IPS-20b (cell line): ENCODE measurements at regions not wholly inside any gene's neighbourhood (a gene's known extent, or its start where the extent isn't known, plus 50 kb on each side); places are given as distances from the start of the nearest gene placed in this dataset.
"Not testable (repeated sequence)": the region's sequence is repeated elsewhere in the genome, so short reads cannot be mapped to it uniquely, and the experiment has no call there.

ENCODE experiments used
- H3K27ac ChIP-seq: one replicate; pipeline ENCODE4 v1.5.1; 2013; ENCODE audit warnings: low read length
- H3K27me3 ChIP-seq: 2 replicates; pipeline ENCODE4 v1.6.1; 2013; ENCODE audit warnings: mild to moderate bottlenecking, low read length, inconsistent platforms; ENCODE audit not compliant: insufficient read depth
- H3K36me3 ChIP-seq: 2 replicates; pipeline ENCODE4 v1.6.1; 2013; ENCODE audit warnings: low read depth, mild to moderate bottlenecking, inconsistent platforms, low read length, moderate library complexity; ENCODE audit not compliant: insufficient read depth
- H3K4me1 ChIP-seq: 2 replicates; pipeline ENCODE4 v1.6.1; 2013; ENCODE audit warnings: mild to moderate bottlenecking, control low read depth, inconsistent platforms, low read length, moderate library complexity; ENCODE audit not compliant: insufficient read depth
- H3K4me3 ChIP-seq: 2 replicates; pipeline ENCODE4 v1.5.1; 2013; ENCODE audit warnings: mild to moderate bottlenecking, low read length, inconsistent platforms
- H3K9ac ChIP-seq: 2 replicates; pipeline ENCODE4 v1.6.1; 2013; ENCODE audit warnings: low read depth, mild to moderate bottlenecking, inconsistent platforms, low read length, moderate library complexity
- H3K9me3 ChIP-seq: 2 replicates; pipeline ENCODE4 v1.6.1; 2013; ENCODE audit warnings: mild to moderate bottlenecking, low read depth, low read length, inconsistent platforms; ENCODE audit not compliant: insufficient read depth

DNA sequence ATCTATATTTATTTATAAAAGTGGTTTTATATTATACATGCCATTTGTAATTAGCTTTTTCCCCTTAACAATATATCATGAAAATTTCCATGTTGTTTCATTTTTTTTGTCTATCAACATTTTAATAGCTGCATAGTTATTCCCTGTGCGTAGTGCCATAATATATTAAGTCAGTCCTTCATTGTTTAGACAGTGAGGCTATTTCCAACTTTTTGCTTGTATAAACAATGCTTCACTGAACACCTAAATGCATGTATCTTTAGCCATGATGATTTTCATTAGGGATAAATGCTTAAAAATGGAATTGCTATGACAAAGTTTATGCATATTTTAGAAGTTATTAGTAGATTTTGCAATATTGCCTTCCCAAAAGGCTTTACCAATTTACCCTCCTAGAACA is 80.7 kb upstream of the STC2 start:
- H3K9me3 ChIP-seq, result no peaks in the 10 kb centered on the region
- H3K4me1 ChIP-seq, result no peaks in the 10 kb centered on the region
- no peak overlapping the region; the same call in 1 of the 2 replicates for H3K4me3 ChIP-seq
- no peak overlapping the region for H3K27ac ChIP-seq
- no peaks in the 10 kb centered on the region for H3K27me3 ChIP-seq
- no peaks in the 10 kb centered on the region for H3K36me3 ChIP-seq
- H3K9ac ChIP-seq, result no peak overlapping the region

DNA sequence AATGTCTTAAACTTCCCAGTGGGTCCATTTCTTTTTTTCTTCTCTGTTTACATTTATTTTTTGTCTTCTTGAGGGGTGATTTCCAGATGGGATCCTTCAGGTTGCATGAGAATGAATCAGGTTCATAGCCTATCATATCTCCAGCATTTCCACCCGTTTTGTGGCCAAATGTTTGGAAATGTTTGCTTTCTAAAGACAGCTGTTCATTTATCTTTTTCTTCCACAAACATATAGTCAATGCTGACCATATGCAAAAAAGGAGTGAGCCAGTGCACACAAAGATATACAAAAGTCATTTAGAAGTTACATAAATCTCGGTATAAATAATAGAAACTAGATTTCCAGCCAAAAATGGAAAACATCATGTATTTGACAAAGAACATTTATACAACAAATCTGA is 71.6 kb upstream of the STC2 start:
- no peak overlapping the region for H3K9ac ChIP-seq
- H3K36me3 ChIP-seq, result no peaks in the 10 kb centered on the region
- H3K9me3 ChIP-seq, result peaks cover 4% of the 10 kb centered on the region; the same call in 1 of the 2 replicates
- H3K4me1 ChIP-seq, result no peaks in the 10 kb centered on the region
- no peaks in the 10 kb centered on the region for H3K27me3 ChIP-seq
- H3K27ac ChIP-seq, result no peak overlapping the region
- no peak overlapping the region for H3K4me3 ChIP-seq

DNA sequence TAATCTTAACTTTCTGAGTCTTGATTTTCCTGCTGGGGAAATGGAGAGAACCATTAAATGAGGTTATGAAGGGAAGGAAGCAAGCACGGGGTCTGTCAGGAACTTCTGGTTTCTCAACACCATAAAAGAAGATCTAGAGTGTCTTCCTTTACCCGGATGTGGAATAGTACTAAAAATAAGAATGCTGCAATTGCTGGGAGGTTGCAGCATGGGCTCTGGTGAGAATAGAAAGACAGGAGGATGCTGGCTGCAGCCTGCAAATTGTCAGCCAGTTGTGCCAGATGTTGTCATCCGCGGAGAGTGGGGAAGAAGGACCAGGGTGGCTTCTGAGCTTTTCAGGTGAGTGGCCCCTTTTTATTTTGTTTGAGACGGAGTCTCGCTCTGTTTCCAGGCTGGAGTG is 69.3 kb upstream of the STC2 start:
- no peaks in the 10 kb centered on the region for H3K4me1 ChIP-seq
- H3K27me3 ChIP-seq, result no peaks in the 10 kb centered on the region
- H3K9me3 ChIP-seq, result peaks cover 4% of the 10 kb centered on the region; the same call in 1 of the 2 replicates
- no peak overlapping the region for H3K9ac ChIP-seq
- no peaks in the 10 kb centered on the region for H3K36me3 ChIP-seq
- no peak overlapping the region for H3K27ac ChIP-seq
- no peak overlapping the region for H3K4me3 ChIP-seq

DNA sequence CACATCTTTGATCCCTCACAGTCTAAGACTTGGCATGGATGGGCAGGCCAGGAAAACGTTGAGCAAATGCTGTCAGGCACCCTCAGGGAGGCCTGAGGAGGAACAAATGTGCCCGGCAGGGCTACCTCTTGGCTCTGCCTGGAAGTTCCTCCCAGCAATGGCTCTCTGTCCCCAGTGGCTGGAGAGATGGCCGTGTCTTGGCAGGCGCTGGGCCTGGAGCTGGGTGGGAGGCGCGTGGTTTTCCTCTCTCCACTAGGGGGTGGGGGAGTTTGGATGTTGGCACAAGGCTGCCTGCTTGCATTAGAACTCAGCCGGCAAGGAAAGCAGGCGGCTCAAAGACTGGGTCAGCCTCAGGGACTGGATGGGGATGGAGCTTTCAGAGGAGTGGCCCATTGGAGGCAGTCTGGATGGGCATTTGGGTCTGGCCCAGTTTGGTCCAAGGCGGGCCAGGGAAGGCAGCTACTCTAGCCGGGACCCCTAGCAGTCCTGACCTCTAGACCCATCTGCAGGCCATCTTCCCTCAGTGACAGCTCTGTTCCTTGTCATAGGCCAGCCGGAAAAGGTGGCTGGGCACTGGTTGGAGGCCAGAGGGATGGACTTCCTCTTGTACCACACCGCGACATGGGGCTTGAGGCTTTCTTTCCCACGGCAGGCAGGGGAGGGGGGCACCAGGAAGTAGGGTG is 68.2 kb upstream of the STC2 start:
- no peak overlapping the region for H3K27ac ChIP-seq
- no peaks in the 10 kb centered on the region for H3K27me3 ChIP-seq
- no peak overlapping the region for H3K4me3 ChIP-seq
- no peaks in the 10 kb centered on the region for H3K36me3 ChIP-seq
- H3K9me3 ChIP-seq, result 0 out of 2 replicates have a peak, but pooled peaks cover 4% of the 10 kb centered on the region
- H3K4me1 ChIP-seq, result no peaks in the 10 kb centered on the region
- no peak overlapping the region for H3K9ac ChIP-seq

DNA sequence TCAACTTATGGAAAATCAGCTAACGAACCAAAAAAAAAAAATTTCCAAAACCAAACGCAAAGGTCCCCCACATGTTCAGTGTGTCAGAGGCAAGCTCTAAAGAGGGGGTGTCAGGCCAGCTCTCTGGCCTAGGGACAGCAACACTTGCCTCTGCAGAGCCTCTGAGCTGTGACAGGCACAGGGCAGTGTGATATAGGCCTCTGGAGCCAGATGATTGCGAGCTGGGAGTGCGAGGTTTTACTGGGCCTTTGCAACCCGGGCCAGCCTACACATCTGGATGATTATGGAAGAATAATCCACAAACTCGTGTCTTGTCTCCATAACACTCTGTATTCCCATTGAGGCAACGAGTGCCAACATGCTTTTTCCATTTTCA is 67.7 kb upstream of the STC2 start:
- Histone ChIP-seq H3K27me3 (no peaks in the 10 kb centered on the region), H3K4me3 (no peak overlapping the region), H3K9me3 (0 out of 2 replicates have a peak, but pooled peaks cover 4% of the 10 kb centered on the region), H3K27ac (no peak overlapping the region), H3K36me3 (no peaks in the 10 kb centered on the region), H3K4me1 (no peaks in the 10 kb centered on the region), H3K9ac (no peak overlapping the region)

DNA sequence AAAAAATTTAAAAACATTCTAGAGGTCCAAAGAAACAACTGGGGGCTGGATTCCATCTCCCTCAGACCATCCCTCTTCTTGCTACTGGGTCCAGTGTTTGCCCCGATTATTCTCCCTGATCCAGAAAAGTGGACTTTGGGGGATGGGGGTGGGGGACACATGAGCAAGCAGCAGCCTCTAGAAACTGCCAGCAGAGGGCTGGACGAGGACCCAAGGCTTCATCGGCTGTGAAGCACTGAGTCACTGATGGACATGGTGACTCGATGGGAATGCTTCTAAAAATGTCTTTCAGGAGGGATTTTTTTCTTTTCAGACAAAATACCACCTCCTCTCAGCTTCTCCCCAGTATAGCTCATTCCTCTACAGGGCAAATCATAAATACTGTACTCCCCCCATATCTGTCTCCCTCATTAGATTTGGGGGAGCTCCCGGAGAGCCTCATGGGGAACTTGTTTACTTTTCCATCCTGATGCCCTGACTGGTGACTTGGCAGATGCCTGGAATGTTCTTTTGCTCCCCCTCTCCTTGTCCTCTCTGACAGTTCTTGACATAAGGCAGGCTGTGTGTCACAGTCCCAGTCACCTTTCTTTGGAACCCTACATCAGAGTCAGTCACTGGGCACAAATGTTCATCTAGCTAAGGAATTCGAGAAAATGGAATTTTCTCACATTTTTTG is 67.2 kb upstream of the STC2 start:
- Histone ChIP-seq H3K4me3 (no peak overlapping the region), H3K9ac (no peak overlapping the region), H3K27ac (no peak overlapping the region), H3K4me1 (no peaks in the 10 kb centered on the region), H3K27me3 (no peaks in the 10 kb centered on the region), H3K36me3 (no peaks in the 10 kb centered on the region), H3K9me3 (0 out of 2 replicates have a peak, but pooled peaks cover 4% of the 10 kb centered on the region)

DNA sequence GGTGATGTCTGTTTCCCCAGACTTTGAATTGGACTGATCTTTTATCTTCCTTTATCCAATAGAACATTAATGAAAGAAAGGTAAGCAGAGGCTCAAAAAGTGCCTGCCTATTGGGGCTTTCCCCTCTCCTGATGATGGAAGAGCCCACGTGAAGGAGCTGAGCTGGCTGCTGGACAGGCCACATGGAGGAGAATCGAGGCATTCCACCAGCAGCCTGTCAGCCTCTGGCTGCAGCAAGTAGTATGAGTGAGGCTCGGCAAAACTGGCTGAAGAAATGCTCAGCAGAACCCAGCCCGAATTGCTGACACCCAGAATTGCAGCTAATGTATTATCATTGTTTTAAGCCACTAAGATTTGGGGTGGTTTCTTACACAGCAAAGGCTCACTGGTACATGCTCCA is 66.5 kb upstream of the STC2 start:
- no peaks in the 10 kb centered on the region for H3K27me3 ChIP-seq
- no peaks in the 10 kb centered on the region for H3K4me1 ChIP-seq
- no peaks in the 10 kb centered on the region for H3K36me3 ChIP-seq
- H3K4me3 ChIP-seq, result no peak overlapping the region
- 0 out of 2 replicates have a peak, but pooled peaks cover 4% of the 10 kb centered on the region for H3K9me3 ChIP-seq
- no peak overlapping the region for H3K27ac ChIP-seq
- H3K9ac ChIP-seq, result no peak overlapping the region

DNA sequence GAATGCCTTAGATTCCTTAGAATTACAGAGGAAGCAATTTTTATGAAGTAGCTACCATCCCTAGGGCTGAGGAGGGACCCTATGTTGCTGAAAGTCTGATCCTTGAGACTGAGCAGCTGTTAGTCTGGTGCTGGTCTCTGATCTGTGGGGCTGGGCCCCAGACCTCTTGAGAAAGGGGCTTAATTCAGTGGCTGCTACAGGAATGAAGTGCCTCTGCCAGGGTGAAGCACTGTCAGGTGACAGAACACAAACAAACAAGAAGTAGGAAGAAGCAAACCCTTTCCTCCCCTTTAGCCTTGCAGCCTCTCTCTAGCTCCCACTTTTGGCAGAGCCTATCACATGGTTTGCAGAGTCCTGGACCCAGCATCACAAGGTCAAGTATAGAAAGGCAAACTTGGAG is 64.0 kb upstream of the STC2 start:
- no peak overlapping the region for H3K27ac ChIP-seq
- H3K9ac ChIP-seq, result no peak overlapping the region
- no peaks in the 10 kb centered on the region for H3K4me1 ChIP-seq
- H3K36me3 ChIP-seq, result no peaks in the 10 kb centered on the region
- 0 out of 2 replicates have a peak, but pooled peaks cover 4% of the 10 kb centered on the region for H3K9me3 ChIP-seq
- no peaks in the 10 kb centered on the region for H3K27me3 ChIP-seq
- H3K4me3 ChIP-seq, result no peak overlapping the region

DNA sequence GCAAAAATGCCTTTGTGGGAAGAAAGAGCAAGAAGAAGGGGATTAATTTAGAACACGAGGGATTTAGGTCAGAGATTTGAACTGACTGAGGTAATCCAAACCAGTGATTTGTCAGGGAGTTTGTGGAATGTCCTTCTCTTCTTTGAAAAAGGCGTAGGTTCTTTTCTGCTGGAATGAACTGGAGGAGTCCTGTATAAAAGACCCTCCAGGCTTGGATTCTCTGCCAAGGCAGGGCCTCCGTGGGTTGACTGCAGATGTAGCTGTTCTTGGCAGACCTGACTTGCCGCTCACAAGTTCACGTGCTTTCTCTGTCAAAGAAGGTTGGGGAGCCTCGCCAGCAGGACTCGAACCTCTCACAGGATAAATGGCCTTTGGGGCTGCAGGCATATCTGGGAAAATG is 62.8 kb upstream of the STC2 start:
- H3K36me3 ChIP-seq, result no peaks in the 10 kb centered on the region

DNA sequence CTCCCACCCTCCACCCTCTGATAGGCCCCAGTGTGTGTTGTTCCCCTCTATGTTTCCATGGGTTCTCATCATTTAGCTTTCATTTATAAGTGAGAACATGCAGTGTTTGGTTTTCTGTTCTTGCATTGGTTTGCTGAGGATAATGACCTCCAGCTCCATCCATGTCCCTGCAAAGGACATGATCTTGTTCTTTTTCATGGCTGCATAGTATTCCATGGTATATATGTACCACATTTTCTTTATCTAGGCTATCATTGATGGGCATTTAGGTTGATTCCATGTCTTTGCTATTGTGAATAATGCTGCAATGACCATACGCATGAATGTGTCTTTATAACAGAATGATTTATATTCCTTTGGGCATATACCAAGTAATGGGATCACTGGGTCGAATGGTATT is 59.1 kb upstream of the STC2 start:
- H3K27me3 ChIP-seq, H3K4me1 ChIP-seq, H3K36me3 ChIP-seq, H3K9ac ChIP-seq, H3K4me3 ChIP-seq, H3K27ac ChIP-seq, H3K9me3 ChIP-seq: not testable (repeated sequence)

More for the DNA sequence above, 62.8 kb upstream of the STC2 start:
- Histone ChIP-seq H3K27ac (no peak overlapping the region), H3K4me1 (no peaks in the 10 kb centered on the region), H3K9me3 (0 out of 2 replicates have a peak, but pooled peaks cover 4% of the 10 kb centered on the region), H3K9ac (no peak overlapping the region), H3K4me3 (no peak overlapping the region), H3K27me3 (no peaks in the 10 kb centered on the region)

DNA sequence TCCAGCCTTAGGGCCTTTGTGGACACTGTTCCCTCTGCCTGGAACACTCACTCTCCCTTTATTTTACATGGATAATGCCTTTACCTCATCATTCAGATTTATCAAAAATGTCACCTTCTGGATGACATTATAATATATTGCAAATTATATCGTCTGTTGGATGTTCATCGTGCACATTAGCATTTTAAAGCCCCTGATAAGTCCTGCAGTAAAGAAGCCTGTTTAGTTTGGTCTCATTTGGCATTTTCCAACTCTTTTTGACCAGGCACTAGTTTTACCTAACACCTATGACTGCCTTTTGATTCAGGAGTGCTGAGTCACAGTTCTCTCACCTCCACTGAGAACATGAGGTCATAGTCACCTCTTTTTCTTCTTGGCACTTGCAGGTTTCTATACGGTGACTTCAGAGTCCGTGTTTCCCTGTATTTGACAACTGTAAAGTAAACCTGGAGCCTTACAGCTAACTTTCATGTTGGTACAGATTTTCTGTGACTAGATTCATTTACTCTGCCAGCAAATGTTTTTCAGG is 57.7 kb upstream of the STC2 start:
- H3K9ac ChIP-seq, result no peak overlapping the region
- no peaks in the 10 kb centered on the region for H3K36me3 ChIP-seq
- no peak overlapping the region for H3K27ac ChIP-seq
- no peak overlapping the region for H3K4me3 ChIP-seq
- no peaks in the 10 kb centered on the region for H3K4me1 ChIP-seq
- H3K27me3 ChIP-seq, result no peaks in the 10 kb centered on the region
- H3K9me3 ChIP-seq, result no peaks in the 10 kb centered on the region

DNA sequence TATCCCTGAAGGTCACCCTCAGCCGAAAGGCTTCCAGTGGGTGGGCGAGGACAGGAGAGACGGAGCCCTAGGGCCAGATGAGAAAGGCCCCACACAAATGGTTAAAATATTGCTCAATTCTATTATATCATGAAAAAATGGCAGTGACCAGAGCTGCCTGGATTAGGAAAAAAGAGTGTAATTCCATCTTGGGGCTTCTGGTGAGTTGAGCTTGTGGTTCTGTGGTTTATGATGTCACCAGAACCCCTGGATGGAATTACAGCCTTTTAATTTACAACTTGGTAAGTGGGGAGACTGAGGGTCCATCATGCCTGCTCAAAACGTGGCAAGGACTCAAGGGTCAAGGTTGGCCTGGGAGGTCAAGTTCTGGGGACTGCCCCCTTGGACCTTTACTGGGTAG is 55.5 kb upstream of the STC2 start:
- Histone ChIP-seq H3K9me3 (no peaks in the 10 kb centered on the region), H3K4me1 (no peaks in the 10 kb centered on the region), H3K9ac (no peak overlapping the region), H3K27ac (no peak overlapping the region), H3K4me3 (no peak overlapping the region), H3K27me3 (no peaks in the 10 kb centered on the region), H3K36me3 (no peaks in the 10 kb centered on the region)
